ENCODE measurements at regions not wholly inside any gene's neighbourhood (a gene's known extent, or its start where the extent isn't known, plus 50 kb on each side); places are given as distances from the start of the nearest gene placed in this dataset.

DNA sequence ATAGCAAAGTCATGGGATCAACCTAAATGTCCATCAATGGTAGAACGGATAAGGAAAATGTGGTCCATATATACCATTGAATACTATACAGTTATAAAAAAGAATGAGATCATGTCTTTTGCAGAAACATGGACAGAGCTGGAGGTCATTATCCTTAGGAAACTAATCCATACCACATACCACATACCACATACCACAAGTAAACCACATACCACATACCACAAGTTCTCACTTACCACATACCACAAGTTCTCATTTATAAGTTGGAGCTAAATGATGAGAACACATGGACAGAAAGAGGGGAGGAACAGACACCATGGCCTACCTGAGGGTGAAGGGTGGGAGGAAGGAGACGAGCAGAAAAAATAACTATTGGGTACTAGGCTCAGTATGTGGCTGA lies 154.6 kb upstream of the GHR start:
- DNase-seq (ENCODE audit: low spot score) = no peak
- intact Hi-C loops (cut with DNase I) = no loop called here
- no peaks in the 10 kb centered on the region for H3K4me1 ChIP-seq (replicated peaks)
- H3K9me3 ChIP-seq = no peaks in the 10 kb centered on the region
- H3K27me3 ChIP-seq (replicated peaks; ENCODE audit: insufficient read depth) = no peaks in the 10 kb centered on the region
- no peak overlapping the region for H3K4me3 ChIP-seq
- H3K36me3 ChIP-seq = no peaks in the 10 kb centered on the region
- no peak overlapping the region for H3K27ac ChIP-seq
- WGBS = 90% methylated on average over 2 of the region's 2 CpGs
- TF ChIP-seq, protein P1, sequence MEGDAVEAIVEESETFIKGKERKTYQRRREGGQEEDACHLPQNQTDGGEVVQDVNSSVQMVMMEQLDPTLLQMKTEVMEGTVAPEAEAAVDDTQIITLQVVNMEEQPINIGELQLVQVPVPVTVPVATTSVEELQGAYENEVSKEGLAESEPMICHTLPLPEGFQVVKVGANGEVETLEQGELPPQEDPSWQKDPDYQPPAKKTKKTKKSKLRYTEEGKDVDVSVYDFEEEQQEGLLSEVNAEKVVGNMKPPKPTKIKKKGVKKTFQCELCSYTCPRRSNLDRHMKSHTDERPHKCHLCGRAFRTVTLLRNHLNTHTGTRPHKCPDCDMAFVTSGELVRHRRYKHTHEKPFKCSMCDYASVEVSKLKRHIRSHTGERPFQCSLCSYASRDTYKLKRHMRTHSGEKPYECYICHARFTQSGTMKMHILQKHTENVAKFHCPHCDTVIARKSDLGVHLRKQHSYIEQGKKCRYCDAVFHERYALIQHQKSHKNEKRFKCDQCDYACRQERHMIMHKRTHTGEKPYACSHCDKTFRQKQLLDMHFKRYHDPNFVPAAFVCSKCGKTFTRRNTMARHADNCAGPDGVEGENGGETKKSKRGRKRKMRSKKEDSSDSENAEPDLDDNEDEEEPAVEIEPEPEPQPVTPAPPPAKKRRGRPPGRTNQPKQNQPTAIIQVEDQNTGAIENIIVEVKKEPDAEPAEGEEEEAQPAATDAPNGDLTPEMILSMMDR (IDR thresholded peaks at IDR 0.05) = no peak
- TF ChIP-seq POLR2A (IDR thresholded peaks at IDR 0.05) = no peak
- TF ChIP-seq POLR2AphosphoS5 (IDR thresholded peaks at IDR 0.05) = no peak

DNA sequence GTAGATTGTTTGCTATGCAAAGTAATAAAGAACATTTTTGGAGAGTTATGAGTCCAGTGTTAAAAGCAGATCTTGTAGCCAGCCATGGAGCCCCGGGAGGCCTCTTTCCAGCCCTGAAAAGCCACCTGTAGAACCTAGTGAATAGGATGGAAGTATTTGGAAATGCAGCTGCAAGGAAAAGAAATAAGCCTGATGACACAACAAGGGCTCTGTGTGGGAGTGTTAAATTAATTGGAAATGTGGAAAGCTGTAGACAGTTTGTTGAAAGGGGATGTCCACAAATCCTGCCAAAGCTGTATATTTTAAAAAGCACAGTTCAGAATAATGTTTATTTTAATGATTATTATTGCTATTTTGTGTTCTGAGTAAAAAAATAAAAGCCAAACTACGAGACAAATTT lies 152.5 kb upstream of the GHR start:
- Histone ChIP-seq H3K9me3 (no peaks in the 10 kb centered on the region), H3K4me3 (no peak overlapping the region), H3K27me3 (replicated peaks; ENCODE audit: insufficient read depth) (no peaks in the 10 kb centered on the region), H3K27ac (no peak overlapping the region), H3K36me3 (no peaks in the 10 kb centered on the region), H3K4me1 (replicated peaks) (no peaks in the 10 kb centered on the region)
- WGBS = 20% methylated on average over 2 of the region's 2 CpGs
- intact Hi-C loops (cut with DNase I) = no loop called here
- DNase-seq (ENCODE audit: low spot score) = no peak
- TF ChIP-seq, protein P1 (IDR thresholded peaks at IDR 0.05) = no peak
- no peak for TF ChIP-seq POLR2AphosphoS5 (IDR thresholded peaks at IDR 0.05)
- no peak for TF ChIP-seq POLR2A (IDR thresholded peaks at IDR 0.05)

DNA sequence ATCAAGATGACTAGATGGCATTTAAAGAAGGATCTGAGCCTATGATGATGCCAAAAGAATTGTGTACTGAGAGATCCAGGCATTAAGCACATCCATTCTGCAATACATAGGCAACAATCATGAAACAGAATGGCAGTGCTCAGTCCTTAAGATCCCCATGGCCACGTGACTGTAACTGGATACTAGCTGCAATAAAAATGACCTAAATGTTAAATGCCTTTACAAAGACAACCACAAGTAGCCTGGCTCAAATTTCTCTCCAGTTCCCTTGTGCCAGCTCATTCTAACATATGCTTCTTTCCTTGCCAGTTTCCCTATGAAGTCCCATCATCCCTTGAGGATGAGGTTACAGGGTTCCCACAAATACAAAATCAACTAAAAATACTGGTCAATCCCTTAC lies 148.3 kb upstream of the GHR start:
- no peaks in the 10 kb centered on the region for H3K27me3 ChIP-seq (replicated peaks; ENCODE audit: insufficient read depth)
- intact Hi-C loops (cut with DNase I) = no loop called here
- H3K27ac ChIP-seq = no peak overlapping the region
- no peaks in the 10 kb centered on the region for H3K4me1 ChIP-seq (replicated peaks)
- no peak for DNase-seq (ENCODE audit: low spot score)
- H3K36me3 ChIP-seq = no peaks in the 10 kb centered on the region
- no peaks in the 10 kb centered on the region for H3K9me3 ChIP-seq
- 13% methylated on average over 1 of the region's 1 CpG for WGBS
- TF ChIP-seq POLR2AphosphoS5 (IDR thresholded peaks at IDR 0.05) (no peak), POLR2A (IDR thresholded peaks at IDR 0.05) (no peak)
- TF ChIP-seq, protein P1 (IDR thresholded peaks at IDR 0.05) = no peak
- H3K4me3 ChIP-seq = no peak overlapping the region

DNA sequence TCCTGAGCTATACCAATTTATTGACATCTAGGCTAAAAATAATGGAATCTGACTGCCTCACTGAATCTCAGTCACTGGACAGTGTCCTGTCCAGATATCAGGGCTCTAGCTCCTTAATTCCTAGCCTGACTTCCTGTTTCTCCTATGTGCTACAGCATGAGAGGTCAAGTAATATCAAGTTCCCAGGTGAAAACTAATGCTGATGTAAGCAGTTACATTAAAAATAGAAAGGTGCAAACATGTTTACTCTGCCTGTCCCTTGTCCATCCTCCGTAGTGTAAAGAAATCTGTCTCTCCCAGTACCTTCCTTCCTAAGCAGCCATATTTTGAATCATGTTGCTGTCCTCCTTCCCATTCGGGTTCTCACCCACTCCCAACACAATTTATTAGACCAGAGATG lies 145.9 kb upstream of the GHR start:
- Histone ChIP-seq H3K4me3 (no peak overlapping the region), H3K9me3 (no peaks in the 10 kb centered on the region), H3K27ac (no peak overlapping the region), H3K36me3 (no peaks in the 10 kb centered on the region), H3K27me3 (replicated peaks; ENCODE audit: insufficient read depth) (no peaks in the 10 kb centered on the region), H3K4me1 (replicated peaks) (no peaks in the 10 kb centered on the region)
- WGBS = 70% methylated on average over 2 of the region's 2 CpGs
- TF ChIP-seq, protein P1 (IDR thresholded peaks at IDR 0.05) = no peak
- TF ChIP-seq POLR2A (IDR thresholded peaks at IDR 0.05) = no peak
- no peak for TF ChIP-seq POLR2AphosphoS5 (IDR thresholded peaks at IDR 0.05)
- intact Hi-C loops (cut with DNase I) = no loop called here
- no peak for DNase-seq (ENCODE audit: low spot score)

- intact Hi-C loops (cut with DNase I) = no loop called here
- DNase-seq (ENCODE audit: low spot score) = no peak
- TF ChIP-seq POLR2AphosphoS5 (IDR thresholded peaks at IDR 0.05) = no peak
- no peak overlapping the region for H3K27ac ChIP-seq
- no peaks in the 10 kb centered on the region for H3K9me3 ChIP-seq
- no peak overlapping the region for H3K4me3 ChIP-seq
- H3K36me3 ChIP-seq = no peaks in the 10 kb centered on the region
- H3K4me1 ChIP-seq (replicated peaks) = no peaks in the 10 kb centered on the region
- no peaks in the 10 kb centered on the region for H3K27me3 ChIP-seq (replicated peaks; ENCODE audit: insufficient read depth)
These were observed 138.7 kb upstream of the GHR start for GRCh38 chr5:42284584-42284983.
